ENCODE measurements at regions not wholly inside any gene's neighbourhood (a gene's known extent, or its start where the extent isn't known, plus 50 kb on each side); places are given as distances from the start of the nearest gene placed in this dataset.
"Not testable (repeated sequence)": the region's sequence is repeated elsewhere in the genome, so short reads cannot be mapped to it uniquely, and the experiment has no call there.

- DNase-seq: peak in 2 of 4 experiments; percentile 26 to 28
Measured at GRCh38 chr7:3094701-3095445, 51.2 kb upstream of the CARD11 start.

- DNase-seq: no peak
Measured at GRCh38 chr7:3097734-3098133, 54.1 kb upstream of the CARD11 start.

DNA sequence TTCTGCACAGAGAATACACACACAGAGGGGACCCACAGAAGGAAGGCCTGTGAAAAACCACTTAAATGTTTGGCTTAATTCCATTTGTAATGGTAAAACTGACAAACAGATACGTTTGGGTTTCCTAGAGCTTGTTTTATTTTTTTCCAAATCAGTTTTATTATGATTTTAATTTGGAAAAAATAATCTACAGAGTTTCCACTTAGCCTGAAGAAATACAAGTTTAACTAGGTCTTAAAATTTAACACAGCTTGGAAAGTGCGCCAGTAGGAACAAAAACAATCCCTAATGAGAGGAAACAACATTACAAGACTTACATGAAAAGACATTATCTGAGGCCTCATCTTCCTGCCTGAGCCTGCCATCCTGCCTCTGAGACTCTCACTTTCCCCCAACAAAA lies 58.5 kb upstream of the CARD11 start:
- no peak for DNase-seq

GRCh38 chr7:3103614-3104398 lies 60.1 kb upstream of the CARD11 start:
- no peak for DNase-seq

DNA sequence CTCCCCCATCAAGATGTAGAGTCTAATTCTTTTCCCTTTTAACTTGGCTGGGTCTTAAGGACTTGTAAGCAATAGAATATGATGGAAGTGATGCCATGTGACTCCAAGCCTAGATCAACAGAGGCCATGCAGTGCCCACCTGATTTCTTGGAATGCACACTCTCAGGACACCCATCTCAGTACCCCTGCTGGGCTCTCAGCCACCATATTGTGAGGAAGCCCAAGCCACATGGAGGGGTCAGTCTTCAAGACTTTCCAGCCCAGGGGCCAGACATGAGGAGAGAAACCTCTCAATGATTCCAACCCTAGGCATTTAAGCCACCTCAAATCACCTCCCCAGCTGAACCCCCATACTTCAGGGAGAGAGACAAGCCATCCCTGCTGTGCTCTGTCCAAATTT lies 62.2 kb upstream of the CARD11 start:
- no peak for DNase-seq

DNA sequence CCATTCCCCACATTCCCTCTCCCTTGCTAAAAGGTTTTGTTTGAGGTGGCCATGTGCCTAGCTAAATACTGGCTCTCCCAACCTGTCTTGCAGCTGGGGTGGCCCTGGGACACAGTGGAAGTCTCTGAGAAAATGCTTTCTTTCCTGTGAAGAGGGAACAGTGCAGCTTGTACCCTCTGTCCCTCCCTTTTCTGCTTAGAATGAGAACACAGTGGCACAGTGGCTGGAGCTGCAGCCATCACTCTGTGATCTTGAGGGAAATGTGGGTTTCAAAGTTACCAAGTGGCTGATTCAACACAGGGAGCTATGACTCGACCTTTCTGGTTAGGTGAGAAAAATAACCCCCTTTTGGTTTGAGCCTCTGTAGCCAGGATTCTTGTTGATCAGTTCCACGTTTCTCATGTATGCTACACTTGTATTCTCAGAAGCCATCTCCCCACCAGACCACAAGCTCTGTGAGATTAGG lies 62.7 kb upstream of the CARD11 start:
- no peak for DNase-seq

DNA sequence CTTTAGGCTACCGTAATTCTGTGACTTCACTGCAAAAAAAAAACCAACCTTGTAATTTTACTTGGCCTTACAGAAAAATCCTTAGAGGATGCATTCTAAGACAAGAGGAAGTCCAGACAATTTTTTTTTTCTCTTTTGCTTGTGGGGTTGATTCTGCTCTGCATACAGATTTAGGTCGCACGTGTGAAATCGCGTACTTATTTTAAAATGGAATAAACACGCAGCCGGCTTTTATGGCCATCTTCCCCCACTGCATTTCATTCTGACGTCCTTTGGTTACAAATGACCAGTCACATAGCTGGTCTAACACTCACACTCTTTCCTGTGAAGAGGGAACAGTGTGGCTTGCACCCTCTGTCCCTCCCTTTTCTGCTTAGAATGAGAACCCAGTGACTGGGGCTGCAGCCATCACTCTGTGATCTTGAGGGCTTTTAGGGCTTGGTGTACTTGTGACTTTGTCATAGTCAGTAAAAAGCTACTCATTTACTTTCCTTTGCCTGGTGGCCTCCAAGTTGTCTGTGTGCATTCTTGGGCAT lies 63.6 kb upstream of the CARD11 start:
- DNase-seq: no peak

GRCh38 chr7:3107889-3108570 lies 64.4 kb upstream of the CARD11 start:
- DNase-seq: no peak

DNA sequence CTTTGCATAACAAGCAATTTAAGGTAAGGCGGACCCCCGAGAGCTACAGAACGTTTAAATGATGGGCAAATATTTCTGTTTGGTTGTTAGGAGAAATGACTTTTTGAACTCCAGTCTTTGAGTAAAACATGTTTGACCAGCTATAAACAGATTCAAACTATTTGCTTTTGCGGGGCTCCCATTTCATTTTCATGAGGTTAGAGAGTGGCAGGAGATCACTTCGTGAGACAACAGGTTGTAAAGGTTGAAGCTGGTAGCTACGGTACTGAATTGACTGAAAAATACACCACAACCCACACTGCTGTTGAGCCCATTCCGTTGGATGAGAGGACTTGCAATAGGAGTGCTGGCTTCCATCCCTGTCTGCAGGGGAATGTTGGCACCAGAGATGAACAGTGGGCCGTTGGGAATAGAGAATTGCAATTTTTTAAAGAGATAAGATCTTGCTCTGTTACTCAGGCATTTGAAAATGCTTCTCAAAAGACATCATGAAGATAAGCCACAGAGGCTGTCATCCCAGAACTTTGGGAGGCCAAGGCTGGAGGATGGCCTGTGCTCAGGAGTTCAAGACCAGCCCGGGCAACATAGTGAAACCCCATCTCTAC lies 65.7 kb upstream of the CARD11 start:
- no peak for DNase-seq

- no peak for DNase-seq
Measured at GRCh38 chr7:3112479-3113134, 68.9 kb upstream of the CARD11 start.

- no peak for DNase-seq
Measured at GRCh38 chr7:3114917-3115316, 71.2 kb upstream of the CARD11 start.

- no peak for DNase-seq
Measured at GRCh38 chr7:3117081-3117480, 73.4 kb upstream of the CARD11 start.

DNA sequence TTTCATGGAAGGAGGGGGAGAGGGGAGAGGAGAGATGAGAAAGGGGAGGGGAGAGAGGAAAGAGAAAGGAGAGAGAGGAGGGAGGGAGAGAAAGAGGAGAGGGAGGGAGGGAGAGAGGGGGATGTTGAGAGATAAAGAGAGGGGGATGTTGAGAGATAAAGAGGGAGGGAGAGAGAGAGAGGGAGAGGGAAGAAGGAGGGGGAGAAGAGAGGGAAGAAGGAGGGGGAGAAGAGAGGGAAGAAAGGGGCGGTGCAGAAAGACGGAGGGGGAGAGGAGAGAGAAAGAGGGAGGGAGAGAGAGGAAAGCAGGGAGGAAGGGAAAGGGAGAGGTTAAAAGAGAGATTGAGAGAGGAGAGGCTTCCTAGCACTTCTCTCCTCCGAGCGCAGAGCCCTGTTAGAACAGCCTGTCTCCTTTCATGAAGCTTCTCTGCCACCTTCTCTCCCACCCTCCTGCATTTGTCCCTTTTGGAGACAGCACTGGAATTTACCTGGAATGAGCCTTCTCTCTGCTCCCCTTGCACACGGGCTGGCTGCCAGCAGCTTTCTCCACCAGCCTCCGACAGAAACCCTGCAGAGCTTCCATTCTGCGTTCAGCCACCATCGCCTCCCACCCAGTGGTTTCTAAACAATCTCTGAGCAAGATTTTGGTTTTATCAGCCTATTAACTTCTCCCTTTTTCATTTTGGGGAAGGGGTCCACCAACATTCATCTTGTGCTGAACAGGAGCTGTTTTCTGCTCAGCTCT lies 74.0 kb upstream of the CARD11 start:
- peak in 1 of 4 experiments; percentile 16 for DNase-seq

DNA sequence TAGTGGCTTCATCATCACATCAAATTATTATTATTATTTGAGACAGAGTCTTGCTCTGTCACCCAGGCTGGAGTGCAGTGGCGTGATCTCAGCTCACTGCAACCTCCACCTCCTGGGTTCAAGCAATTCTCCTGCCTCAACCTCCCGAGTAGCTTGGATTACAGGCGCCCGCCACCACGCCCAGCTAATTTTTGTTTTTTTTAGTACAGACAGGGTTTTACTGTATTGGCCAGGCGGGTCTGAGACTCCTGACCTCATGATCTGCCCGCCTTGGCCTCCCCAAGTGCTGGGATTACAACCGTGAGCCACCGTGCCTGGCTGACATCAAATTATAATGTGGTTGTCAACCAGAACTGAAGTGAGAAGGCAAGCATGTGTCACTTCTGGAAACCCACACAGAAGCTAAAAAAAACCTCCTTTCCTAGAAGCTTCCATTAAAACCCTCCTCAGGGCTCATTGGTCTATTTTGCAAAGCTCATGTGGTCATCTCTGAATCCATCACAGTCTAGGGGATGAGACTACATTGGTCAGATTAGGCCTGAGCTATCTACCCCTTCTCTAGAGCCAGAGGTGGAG lies 75.8 kb upstream of the CARD11 start:
- DNase-seq: not testable (repeated sequence)

GRCh38 chr7:3119963-3120362 lies 76.3 kb upstream of the CARD11 start:
- no peak for DNase-seq

DNA sequence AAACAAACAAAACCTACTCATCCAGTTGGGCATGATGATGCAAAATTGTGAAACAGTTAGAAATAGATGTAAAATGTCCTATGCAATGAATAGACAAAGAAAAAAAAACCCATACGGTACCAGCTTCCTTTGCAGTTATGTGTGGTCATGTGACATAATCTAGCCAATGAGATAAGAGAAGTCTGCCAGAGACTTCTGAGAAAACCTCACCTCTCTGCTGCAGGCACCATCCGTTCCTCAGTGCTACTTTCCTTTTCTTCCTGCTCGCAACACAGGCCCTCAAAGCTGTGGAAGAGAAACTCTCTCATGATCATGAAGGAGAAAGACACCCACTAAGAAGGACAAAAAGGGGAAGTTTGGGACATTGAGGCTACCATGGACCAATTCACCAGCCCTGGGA lies 76.8 kb upstream of the CARD11 start:
- no peak for DNase-seq

DNA sequence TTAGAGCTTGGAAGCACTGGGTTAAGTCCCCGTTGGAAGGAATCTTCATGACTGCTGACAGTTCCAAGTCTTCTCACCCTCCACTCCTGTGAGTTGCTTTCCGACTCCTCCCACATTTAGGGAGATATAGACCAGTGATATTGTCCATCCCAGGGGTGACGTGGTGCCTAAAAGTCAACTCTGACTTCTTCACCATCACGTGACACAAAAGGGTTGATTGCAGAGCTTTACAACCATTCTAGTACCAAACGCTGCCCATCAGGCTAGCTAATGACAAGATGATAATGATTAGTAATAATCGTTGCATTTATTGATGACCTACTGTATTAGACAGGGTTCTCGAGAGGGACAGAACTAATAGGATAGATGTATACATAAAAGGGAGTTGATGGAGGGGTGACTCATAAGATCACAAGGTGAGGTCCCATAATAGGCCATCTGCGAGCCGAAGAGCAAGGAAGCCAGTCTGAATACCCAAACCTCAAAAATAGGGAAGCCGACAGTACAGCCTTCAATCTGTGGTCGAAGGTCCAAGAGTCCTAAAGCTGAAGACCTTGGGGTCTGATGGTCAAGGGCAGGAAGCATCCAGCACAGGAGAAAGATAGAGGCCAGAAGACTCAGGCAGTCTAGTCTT lies 85.3 kb upstream of the CARD11 start:
- no peak for DNase-seq

DNA sequence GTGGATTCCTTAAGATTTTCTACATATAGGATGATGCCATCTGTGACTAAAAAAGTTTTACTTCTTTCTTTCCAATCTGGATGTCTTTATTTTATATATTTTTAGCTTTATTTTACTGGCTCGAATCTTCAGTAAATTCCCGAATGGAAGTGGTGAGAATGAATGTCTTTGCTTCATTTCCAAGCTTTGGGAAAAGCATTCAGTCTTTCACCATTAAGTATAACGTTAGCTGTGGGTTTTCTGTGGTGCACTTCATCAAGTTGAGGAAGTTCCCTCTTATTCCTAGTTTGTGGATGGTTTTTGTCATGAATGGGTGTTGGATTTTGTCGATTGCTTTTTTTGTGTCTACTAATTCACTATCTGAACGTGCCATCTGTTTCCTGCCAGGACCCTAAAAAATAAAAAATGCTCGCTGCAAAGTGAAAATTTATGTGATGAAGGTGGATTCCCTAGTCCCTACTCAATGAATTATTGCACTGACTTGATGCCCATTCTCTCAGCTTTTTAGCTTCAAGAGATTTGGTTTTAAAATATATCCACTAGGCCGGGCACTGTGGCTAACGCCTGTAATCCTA lies 90.2 kb upstream of the CARD11 start:
- no peak for DNase-seq

DNA sequence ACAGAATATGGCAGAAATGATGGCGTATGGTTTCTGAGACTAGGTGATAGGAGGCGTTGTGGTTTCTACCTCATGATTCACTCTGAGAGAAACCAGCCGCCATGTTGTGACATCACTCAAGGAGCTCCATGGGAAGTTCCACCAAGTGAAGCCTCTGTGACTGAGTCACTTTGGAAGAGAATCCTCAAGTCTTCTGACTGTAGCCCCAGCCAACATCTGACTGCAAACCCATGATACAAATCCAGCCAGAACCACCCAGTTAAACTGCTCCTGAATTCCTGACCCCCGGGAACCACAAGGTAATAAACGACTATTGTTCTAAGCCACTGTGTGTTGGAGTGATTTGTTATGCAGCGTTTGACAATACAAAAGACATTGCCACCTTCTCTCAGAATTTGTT lies 91.1 kb upstream of the CARD11 start:
- DNase-seq: no peak

DNA sequence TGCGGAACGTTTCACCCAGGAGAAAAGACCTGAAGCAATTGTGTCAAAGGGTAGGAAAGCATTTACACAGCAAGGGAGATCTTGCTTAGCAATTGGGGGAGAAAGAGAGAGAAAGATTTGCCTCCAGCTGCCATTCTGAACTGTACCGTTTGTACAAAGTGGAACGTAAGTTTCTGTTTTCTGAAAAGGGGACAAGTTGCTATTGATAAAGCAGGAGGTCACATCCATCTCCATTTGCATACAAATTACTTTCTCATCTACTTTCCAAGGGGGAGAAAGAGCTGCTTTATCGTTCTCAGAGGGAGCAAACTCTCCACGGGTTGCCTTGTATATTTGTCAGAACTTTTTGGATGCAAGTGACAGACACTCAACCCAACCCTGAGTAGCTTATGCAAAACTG lies 92.0 kb upstream of the CARD11 start:
- DNase-seq: no peak
